A549 (cell line): ENCODE measurements at regions not wholly inside any gene's neighbourhood (a gene's known extent, or its start where the extent isn't known, plus 50 kb on each side); places are given as distances from the start of the nearest gene placed in this dataset.

ENCODE experiments used
- ATAC-seq, 2 experiments: fragments of 200-7000 bp in 1 of 2; fragments of >200 bp in 1 of 2; cut with Nextera tagmentation in 1 of 2; cut with Tn5 transposase in 1 of 2; 3 replicates each; pipeline versions ENCODE4 v1.8.0 to v1.9.1; 2018 to 2020; ENCODE audit warnings: mild to moderate bottlenecking in 1 of 2, moderate library complexity in 1 of 2
- CTCF ChIA-PET: fragments of 300-600 bp; sonication (Branson Sonifier 250); formaldehyde crosslinking; extraction: SDS; loops from one replicate; lab custom pipeline; 2021; ENCODE audit warnings: antibody characterized with exemption, inconsistent platforms; lab: Yijun Ruan, JAX
- POLR2A ChIA-PET: fragments of 350-600 bp; formaldehyde crosslinking; extraction: SDS; loops from one replicate; lab custom pipeline; 2021; ENCODE audit warnings: antibody characterized with exemption, inconsistent platforms; lab: Yijun Ruan, JAX
- DNase-seq, 2 experiments: peaks; one replicate each; pipeline versions ENCODE4 v3.0.0 to v3.0.0-alpha.2; 2011 to 2016; ENCODE audit warnings: low read depth in 1 of 2, low spot score in 1 of 2
- FAIRE-seq: peaks from 2 replicates; lab custom pipeline; 2011; peaks lifted over from hg19 to GRCh38; lab: Jason Lieb, UNC
- H3K27ac ChIP-seq, 2 experiments: fragments of >200 bp; sonication (Bioruptor Twin); formaldehyde crosslinking; 3 replicates each; pipeline ENCODE4 v1.5.1; 2016 to 2017
- H3K4me1 ChIP-seq: fragments of >200 bp; sonication (Bioruptor Twin); formaldehyde crosslinking; 3 replicates; pipeline ENCODE4 v1.6.1; 2016
- H3K4me2 ChIP-seq: fragments of >200 bp; sonication (Bioruptor Twin); formaldehyde crosslinking; 3 replicates; pipeline ENCODE4 v1.6.1; 2016
- H3K4me3 ChIP-seq: fragments of >200 bp; sonication (Bioruptor Twin); formaldehyde crosslinking; 3 replicates; pipeline ENCODE4 v1.5.1; 2016
- H3K9me3 ChIP-seq: fragments of >200 bp; sonication (Bioruptor Twin); formaldehyde crosslinking; 3 replicates; pipeline ENCODE4 v1.6.1; 2016
- BHLHE40 ChIP-seq: IDR thresholded peaks from 2 replicates; pipeline ENCODE4 v1.6.1; 2012; ENCODE audit warnings: low read depth, low read length, inconsistent platforms
- CBX2 ChIP-seq: fragments of 200-600 bp; sonication (generic); IDR thresholded peaks from 2 replicates; pipeline ENCODE4 v1.6.1; 2016; ENCODE audit warnings: low read depth, mild to moderate bottlenecking, borderline replicate concordance
- CBX8 ChIP-seq: fragments of 200-600 bp; sonication (generic); IDR thresholded peaks from 2 replicates; pipeline ENCODE4 v1.6.1; 2016
- CHD2 ChIP-seq: fragments of 150-350 bp; IDR thresholded peaks from 2 replicates; pipeline ENCODE4 v1.6.1; 2014; ENCODE audit warnings: low read length; ENCODE audit not compliant: partially characterized antibody
- CHD4 ChIP-seq: fragments of 200-600 bp; sonication (generic); IDR thresholded peaks from 2 replicates; pipeline ENCODE4 v1.6.1; 2016; ENCODE audit warnings: antibody characterized with exemption, mild to moderate bottlenecking, borderline replicate concordance
- EHF ChIP-seq: fragments of 250-450 bp; sonication (Bioruptor Pico); IDR thresholded peaks from 2 replicates; pipeline ENCODE4 v1.5.0; 2020; ENCODE audit warnings: mild to moderate bottlenecking
- EHMT2 ChIP-seq: fragments of 200-600 bp; sonication (generic); IDR thresholded peaks from 2 replicates; pipeline ENCODE4 v1.6.1; 2016; ENCODE audit warnings: antibody characterized with exemption, low read depth, mild to moderate bottlenecking, moderate library complexity
- ESRRA ChIP-seq: fragments of 150-350 bp; IDR thresholded peaks from 2 replicates; pipeline ENCODE4 v1.6.1; 2014; ENCODE audit warnings: mild to moderate bottlenecking, low read length, borderline replicate concordance
- FOSL2 ChIP-seq, 2 experiments: fragments of 450-650 bp in 1 of 2; fragments of >200 bp in 1 of 2; sonication (Bioruptor Twin) in 1 of 2; formaldehyde crosslinking; IDR thresholded peaks; 2 replicates each; pipeline versions ENCODE4 v1.5.0 to v1.6.1; 2016 to 2020; ENCODE audit warnings: mild to moderate bottlenecking in 1 of 2, moderate library complexity in 1 of 2
- FOXS1 ChIP-seq: fragments of 250-450 bp; sonication (Bioruptor Pico); IDR thresholded peaks from 2 replicates; pipeline ENCODE4 v1.5.0; 2020; ENCODE audit warnings: mild to moderate bottlenecking, moderate library complexity
- GATA3 ChIP-seq: IDR thresholded peaks from 2 replicates; pipeline ENCODE4 v1.6.1; 2012; ENCODE audit warnings: borderline replicate concordance
- HOXA7 ChIP-seq: fragments of 250-450 bp; sonication (Bioruptor Pico); IDR thresholded peaks from 2 replicates; pipeline ENCODE4 v1.5.0; 2020; ENCODE audit warnings: mild to moderate bottlenecking, moderate library complexity
- HOXB5 ChIP-seq: fragments of 250-450 bp; sonication (Bioruptor Pico); IDR thresholded peaks from 2 replicates; pipeline ENCODE4 v1.5.0; 2020; ENCODE audit warnings: mild to moderate bottlenecking, moderate library complexity
- JUNB ChIP-seq: fragments of >200 bp; sonication (Bioruptor Twin); formaldehyde crosslinking; IDR thresholded peaks from 2 replicates; pipeline ENCODE4 v1.6.1; 2016
- MAFK ChIP-seq: fragments of 450-650 bp; IDR thresholded peaks from 2 replicates; pipeline ENCODE4 v1.6.1; 2014; ENCODE audit not compliant: partially characterized antibody
- NFE2L2 ChIP-seq: fragments of 150-350 bp; conservative IDR thresholded peaks from 2 replicates; pipeline ENCODE4 v1.6.1; 2014; ENCODE audit warnings: low read length
- PHF8 ChIP-seq: fragments of 200-600 bp; sonication (generic); IDR thresholded peaks from 2 replicates; pipeline ENCODE4 v1.6.1; 2016; ENCODE audit warnings: low read depth, mild to moderate bottlenecking, antibody characterized with exemption, moderate library complexity, borderline replicate concordance
- RAD21 ChIP-seq, 2 experiments: fragments of >200 bp in 1 of 2; sonication (Bioruptor Twin) in 1 of 2; formaldehyde crosslinking in 1 of 2; IDR thresholded peaks in 1 of 2; conservative IDR thresholded peaks in 1 of 2; 2 replicates in 1 of 2; 3 replicates in 1 of 2; pipeline ENCODE4 v1.6.1; 2012 to 2018; ENCODE audit warnings: inconsistent platforms in 1 of 2
- RARB ChIP-seq: fragments of 250-450 bp; sonication (Bioruptor Pico); IDR thresholded peaks from 2 replicates; pipeline ENCODE4 v1.8.0; 2021; ENCODE audit warnings: mild to moderate bottlenecking, moderate library complexity
- RFX5 ChIP-seq: fragments of 450-650 bp; IDR thresholded peaks from 2 replicates; pipeline ENCODE4 v1.7.1; 2014; ENCODE audit warnings: antibody characterized with exemption, mild to moderate bottlenecking, moderate library complexity
- SMC3 ChIP-seq: fragments of >200 bp; sonication (Bioruptor Twin); formaldehyde crosslinking; IDR thresholded peaks from 3 replicates; pipeline ENCODE4 v1.6.1; 2018; ENCODE audit warnings: inconsistent platforms
- WGBS: methylation state at CpG from one replicate; pipeline ENCODE4 v1.1.6; 2017; ENCODE audit errors: missing lambda C conversion rate; 5-methylcytosine and 5-hydroxymethylcytosine counted together
- TF ChIP-seq, protein P1 (sequence below): IDR thresholded peaks from 2 replicates; pipeline ENCODE4 v1.6.1; 2012
- TF ChIP-seq, protein P2 (sequence below): fragments of >200 bp; sonication (Bioruptor Twin); formaldehyde crosslinking; IDR thresholded peaks from 3 replicates; pipeline ENCODE4 v1.5.1; 2016
- TF ChIP-seq, protein P3 (sequence below): IDR thresholded peaks from 2 replicates; pipeline ENCODE4 v1.6.1; 2012

DNA sequence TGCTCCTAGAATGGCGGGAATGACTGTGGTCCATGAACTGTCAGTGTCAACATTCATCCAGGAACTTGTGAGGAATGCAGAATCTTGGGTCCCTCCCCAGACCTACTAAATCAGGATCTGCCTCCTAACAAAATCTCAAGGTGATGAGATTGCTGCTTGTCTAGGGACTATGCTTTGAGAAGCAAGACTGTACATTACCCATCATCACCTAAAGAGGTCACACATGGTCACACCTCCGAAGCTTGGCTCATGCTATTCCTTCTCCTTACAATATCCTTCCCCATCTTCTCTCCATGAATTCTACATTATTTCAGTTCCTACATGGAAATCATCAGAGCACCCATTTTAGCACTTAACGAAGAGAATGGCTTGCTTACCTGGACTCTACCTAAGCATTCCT is 102.3 kb upstream of the JARID2 start:
- ATAC-seq (no peak), FAIRE-seq (no peak), DNase-seq (no peak)
- Histone ChIP-seq H3K27ac (no peak overlapping the region), H3K4me1 (peaks cover 4% of the 10 kb centered on the region), H3K4me2 (no peak overlapping the region), H3K9me3 (no peaks in the 10 kb centered on the region), H3K4me3 (no peak overlapping the region)
- POLR2A ChIA-PET = no interaction called here
- TF ChIP-seq MAFK (no peak), RARB (CRISPR knock-in tag) (no peak), EHMT2 (no peak), CHD4 (no peak), FOXS1 (CRISPR knock-in tag) (no peak), HOXA7 (CRISPR knock-in tag) (no peak), RAD21 (conservative IDR thresholded peaks at IDR 0.05 in 1 of 2, IDR thresholded peaks at IDR 0.05 in 1 of 2) (no peak), PHF8 (no peak), EHF (CRISPR knock-in tag) (no peak), NFE2L2 (no peak), CHD2 (no peak)
- TF ChIP-seq, protein P1, sequence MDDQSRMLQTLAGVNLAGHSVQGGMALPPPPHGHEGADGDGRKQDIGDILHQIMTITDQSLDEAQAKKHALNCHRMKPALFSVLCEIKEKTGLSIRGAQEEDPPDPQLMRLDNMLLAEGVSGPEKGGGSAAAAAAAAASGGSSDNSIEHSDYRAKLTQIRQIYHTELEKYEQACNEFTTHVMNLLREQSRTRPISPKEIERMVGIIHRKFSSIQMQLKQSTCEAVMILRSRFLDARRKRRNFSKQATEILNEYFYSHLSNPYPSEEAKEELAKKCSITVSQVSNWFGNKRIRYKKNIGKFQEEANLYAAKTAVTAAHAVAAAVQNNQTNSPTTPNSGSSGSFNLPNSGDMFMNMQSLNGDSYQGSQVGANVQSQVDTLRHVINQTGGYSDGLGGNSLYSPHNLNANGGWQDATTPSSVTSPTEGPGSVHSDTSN = no peak
- TF ChIP-seq, protein P2, sequence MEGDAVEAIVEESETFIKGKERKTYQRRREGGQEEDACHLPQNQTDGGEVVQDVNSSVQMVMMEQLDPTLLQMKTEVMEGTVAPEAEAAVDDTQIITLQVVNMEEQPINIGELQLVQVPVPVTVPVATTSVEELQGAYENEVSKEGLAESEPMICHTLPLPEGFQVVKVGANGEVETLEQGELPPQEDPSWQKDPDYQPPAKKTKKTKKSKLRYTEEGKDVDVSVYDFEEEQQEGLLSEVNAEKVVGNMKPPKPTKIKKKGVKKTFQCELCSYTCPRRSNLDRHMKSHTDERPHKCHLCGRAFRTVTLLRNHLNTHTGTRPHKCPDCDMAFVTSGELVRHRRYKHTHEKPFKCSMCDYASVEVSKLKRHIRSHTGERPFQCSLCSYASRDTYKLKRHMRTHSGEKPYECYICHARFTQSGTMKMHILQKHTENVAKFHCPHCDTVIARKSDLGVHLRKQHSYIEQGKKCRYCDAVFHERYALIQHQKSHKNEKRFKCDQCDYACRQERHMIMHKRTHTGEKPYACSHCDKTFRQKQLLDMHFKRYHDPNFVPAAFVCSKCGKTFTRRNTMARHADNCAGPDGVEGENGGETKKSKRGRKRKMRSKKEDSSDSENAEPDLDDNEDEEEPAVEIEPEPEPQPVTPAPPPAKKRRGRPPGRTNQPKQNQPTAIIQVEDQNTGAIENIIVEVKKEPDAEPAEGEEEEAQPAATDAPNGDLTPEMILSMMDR = no peak
- TF ChIP-seq, protein P3, sequence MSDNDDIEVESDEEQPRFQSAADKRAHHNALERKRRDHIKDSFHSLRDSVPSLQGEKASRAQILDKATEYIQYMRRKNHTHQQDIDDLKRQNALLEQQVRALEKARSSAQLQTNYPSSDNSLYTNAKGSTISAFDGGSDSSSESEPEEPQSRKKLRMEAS = no peak
- WGBS = 57% methylated on average over 3 of the region's 3 CpGs
- CTCF ChIA-PET = interaction anchor here (0.6 kb wide), 1 partner anchor 29 kb away, joined by 3 read pairs; no protein-coding TSS in a partner anchor

DNA sequence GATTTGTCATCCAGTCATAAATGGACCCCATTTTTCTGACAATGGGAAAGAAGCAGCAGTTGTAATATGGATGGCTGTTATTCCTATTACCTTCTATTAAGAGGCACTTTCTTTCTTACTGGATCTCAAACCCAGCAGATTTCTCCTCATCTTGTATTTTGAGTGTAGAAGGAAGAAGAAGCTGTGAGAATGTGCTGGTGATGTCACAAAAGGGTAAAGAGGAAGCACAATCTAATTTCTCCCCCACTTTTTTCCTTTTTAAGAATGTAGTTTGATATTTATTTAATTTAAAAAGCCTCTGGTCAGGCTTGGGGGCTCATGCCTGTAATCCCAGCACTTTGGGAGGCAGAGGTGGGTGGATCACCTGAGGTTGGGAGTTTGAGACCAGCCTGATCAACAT is 100.0 kb upstream of the JARID2 start:
- ATAC-seq (no peak), FAIRE-seq (no peak), DNase-seq (no peak)
- TF ChIP-seq RFX5 = no peak
- no peak for TF ChIP-seq CBX8
- no peak for TF ChIP-seq BHLHE40
- no peak for TF ChIP-seq CBX2
- no peak for TF ChIP-seq ESRRA
- no peak for TF ChIP-seq SMC3
- TF ChIP-seq, protein P1 = no peak
- TF ChIP-seq, protein P3 = no peak
- no peak for TF ChIP-seq HOXB5
- TF ChIP-seq, protein P2 = no peak
- no peak for TF ChIP-seq FOSL2 (IDR thresholded peaks at IDR 0.05)
- no peak for TF ChIP-seq FOSL2 (CRISPR knock-in tag; IDR thresholded peaks at IDR 0.05)
- TF ChIP-seq GATA3 = no peak
- TF ChIP-seq FOXS1 (CRISPR knock-in tag) = no peak
- TF ChIP-seq JUNB = no peak
- Histone ChIP-seq H3K27ac (no peak overlapping the region), H3K4me1 (peaks cover 7% of the 10 kb centered on the region), H3K4me2 (no peak overlapping the region), H3K4me3 (no peak overlapping the region), H3K9me3 (no peaks in the 10 kb centered on the region)
- CTCF ChIA-PET = interaction anchor here (0.7 kb wide), 1 partner anchor 68 kb away, joined by 3 read pairs; no protein-coding TSS in a partner anchor
- POLR2A ChIA-PET = no interaction called here
